Activated naive CD4-positive, alpha-beta T cell treated with Interleukin-2 at 50 U/mL for 16 hours (primary cell): ENCODE measurements at regions not wholly inside any gene's neighbourhood (a gene's known extent, or its start where the extent isn't known, plus 50 kb on each side); places are given as distances from the start of the nearest gene placed in this dataset.
A peak's percentile ranks its signal among the peaks of the same experiment; 100 is the strongest.

Experiments used
- DNase-seq: peaks from one replicate; pipeline ENCODE4 v3.0.0-alpha.2; 2020

DNA sequence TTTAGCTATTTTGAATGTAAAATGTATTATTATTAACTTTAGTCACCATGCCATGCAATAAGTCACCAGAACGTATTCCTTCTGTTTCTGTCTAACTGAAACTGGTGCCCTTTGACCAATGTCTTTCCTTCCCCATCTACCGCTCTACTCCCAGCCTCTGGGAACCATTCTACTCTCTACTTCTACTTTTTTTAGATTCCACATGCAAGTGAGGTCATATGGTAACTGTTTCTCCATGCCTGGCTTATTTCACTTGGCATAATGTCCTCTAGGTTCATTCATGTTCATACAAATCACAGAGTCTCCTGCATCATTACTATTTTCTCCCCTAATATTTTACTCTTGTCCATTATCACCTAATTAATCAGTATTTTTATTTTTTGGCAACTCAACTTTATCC is 160.1 kb downstream of the TMX1 start:
- DNase-seq, result no peak

DNA sequence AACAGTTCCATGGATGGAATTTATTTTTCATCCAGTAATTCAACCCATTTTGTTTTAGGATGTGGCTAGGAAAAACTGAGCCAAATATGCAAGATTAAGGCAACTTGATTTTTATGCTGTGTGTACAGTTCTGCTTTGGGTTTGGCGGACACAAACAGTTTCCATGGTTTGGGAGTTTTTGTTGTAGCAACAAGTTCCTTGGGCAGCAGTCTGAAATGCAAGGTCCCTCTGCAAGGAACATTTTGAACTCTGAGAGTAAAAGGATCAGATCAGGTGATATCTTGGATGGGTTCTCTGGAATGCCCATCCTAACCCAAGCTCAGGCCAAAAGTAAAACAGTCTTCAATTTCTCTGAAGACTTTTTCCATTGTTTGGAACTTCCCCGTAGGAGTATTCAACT is 161.2 kb downstream of the TMX1 start:
- no peak for DNase-seq

DNA sequence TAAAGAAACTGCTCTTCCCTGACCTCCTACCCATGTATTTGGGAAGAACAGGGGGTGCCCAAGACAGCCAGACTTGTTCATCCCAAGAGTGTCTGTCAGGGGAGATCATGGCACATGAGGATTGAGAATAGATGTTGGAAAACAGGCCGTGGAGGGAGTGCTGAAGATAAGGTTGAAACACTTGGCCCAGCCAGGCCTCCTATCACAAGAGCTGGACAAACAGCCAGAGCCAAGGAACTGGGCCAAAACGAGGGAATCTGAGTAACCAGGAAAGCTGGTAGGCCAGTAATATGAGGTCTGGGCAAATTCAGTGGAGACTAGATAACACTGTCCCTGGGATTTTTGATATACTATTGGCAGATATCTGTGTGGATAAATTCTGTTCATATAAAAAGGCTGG is 161.7 kb downstream of the TMX1 start:
- no peak for DNase-seq

DNA sequence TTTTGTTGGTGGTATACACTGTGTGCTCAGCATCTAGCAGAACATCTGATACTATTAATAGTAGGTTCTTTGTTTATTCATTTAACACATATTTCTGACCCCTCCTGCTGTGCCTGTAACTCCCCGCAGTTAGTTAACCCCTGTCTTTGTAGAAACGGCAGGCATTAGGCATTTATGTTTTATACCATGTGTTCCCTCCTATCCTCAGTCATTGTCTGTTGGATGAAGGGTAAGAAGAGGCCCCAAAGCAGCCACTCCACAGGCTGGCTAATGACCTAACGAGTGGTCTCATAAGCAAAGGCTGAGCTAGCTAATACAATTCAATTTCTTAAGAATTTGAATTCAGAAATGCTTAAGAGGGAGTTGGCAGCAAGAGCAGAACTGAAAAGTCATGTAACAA is 170.8 kb downstream of the TMX1 start:
- no peak for DNase-seq

DNA sequence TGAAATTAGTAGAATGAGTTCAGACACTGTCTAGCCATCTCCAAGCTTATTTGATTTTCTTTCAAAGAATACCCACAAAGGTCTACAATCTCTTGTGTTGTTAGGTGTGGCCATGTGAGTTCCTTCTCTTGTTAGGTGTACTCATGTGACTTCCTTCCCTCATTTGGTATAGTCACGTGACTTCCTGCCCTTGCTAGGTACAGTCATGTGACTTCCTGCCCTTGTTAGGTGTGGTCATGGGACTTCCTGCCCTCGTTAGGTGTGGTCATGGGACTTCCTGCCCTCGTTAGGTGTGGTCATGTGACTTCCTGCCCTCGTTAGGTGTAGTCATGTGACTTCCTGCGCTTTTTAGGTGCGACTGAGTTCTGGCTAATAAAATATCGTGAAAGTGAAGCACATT is 179.6 kb downstream of the TMX1 start:
- DNase-seq, result peak; percentile 16

DNA sequence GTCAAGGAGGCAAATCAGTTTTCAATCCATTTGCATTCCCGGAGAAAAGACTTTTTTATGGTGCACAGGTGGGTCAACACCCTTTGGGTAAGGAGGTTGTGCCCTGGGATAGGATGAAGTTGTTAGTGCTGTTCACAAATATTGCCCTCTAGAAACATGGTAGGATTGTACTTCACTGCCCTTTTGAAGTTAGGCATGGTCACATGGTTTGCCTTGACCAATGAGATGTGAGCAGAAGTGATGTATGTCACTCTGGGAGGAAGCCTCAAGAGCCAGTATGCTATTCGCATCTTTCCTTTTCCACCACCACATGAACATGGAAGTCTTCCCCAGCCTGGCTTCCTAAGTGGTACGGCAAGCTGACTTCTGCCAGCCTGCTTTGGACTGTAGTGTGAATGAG is 182.7 kb downstream of the TMX1 start:
- no peak for DNase-seq

DNA sequence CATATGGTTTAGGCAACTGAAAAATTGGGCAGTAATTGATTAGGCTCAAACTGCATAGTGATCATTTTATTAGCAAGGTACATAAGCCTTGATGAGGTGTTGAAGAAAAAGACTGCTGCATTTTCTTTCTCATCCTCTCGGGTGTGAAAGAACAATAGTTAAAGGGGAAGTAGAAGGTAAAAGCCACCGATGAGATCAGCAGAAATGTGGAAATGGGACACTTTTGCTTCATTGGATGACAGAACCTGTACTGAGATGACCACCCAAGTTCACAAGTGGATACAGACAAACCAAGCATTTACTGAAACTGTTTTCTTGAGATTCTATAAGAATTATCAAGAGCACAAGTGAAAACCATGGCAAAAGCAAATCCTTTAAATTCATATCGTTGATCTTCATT is 184.0 kb downstream of the TMX1 start:
- no peak for DNase-seq

DNA sequence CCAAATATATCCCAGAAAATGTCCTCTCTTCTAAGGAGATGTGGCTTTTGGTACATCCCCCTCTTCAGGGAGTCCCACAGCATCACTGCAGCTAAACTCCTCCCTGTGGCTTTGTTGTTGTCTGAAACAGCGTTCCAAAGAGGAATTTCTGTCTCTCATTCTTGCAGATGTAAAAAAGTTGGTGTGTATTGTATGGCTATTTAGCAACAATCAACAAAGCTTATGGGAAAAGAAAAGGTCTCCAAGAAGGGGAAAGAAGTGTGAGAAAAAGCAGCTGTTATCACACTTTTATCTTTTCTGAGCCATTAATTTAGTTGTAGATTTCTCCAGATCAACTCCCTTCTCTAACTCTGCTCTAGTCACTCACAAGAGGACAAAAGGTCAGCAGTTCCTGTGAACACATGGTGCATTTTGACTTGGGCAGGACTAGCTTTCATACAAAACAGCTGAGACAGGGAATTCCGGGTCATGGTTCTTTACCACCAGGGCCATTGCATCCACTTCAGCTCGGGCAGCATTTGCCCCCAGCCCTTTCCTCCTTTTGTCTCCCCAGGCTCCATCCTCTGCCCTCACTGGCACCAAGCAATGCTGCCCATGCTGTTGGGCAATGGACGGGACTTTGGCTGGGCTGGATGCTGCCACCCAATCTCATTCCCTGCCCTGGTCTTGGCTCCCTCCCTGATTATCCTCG is 184.7 kb downstream of the TMX1 start:
- no peak for DNase-seq

DNA sequence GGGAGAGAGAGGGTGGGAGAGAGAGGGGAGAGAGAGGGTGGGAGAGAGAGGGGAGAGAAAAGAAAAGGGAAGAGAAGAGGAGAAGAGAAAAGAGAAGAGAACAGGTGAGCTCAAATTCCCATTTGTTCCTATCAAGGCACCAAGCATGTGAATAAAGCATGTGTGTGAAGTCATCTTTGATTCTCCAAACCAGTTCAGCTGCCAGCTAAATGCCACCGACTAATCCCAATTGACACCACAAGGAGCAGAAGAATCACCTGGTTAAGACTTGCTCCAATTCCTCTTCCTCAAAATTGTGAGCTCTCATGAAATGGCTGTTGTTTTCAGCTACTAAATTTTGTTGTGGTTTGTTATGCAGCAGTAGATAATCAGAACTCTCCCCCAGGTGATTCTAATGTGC is 188.9 kb downstream of the TMX1 start:
- DNase-seq, result no peak

DNA sequence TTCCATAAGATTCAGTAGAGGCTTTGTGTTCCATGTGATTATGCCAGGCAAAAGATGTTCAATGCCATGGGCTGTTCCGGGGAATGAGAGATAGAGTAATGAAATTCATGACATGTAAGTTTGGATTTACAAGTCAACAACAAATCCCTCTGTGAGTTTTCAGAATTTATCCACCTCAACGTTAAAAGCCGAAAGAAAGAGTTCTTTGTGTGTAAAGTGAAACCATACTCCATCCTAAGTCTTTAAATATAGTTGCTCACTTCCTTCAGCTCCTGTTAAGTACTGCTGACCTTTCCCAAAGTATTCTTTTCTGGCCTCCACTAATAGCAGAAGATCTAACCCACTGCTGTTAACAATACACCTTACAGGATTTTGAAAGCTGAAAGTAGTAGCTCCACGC is 190.0 kb downstream of the TMX1 start:
- no peak for DNase-seq

DNA sequence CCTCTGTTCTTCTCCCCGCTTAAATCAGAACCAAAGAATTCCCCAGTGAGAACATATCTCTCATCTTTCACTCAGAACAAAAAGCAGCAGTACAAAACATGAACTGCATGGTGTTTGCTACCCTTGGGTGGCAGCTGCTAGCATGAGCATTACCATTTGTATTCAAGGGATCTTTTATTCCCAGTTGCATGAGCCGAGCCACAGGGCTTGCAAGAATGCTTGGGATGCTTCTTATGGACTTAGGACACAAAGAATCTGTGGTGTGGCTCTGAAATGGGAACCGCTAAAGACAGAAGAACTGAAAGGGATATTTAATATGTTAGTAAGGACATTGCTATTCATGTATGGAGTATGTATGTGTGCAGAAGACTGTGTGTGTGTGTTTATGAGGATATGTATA is 190.6 kb downstream of the TMX1 start:
- DNase-seq, result no peak

DNA sequence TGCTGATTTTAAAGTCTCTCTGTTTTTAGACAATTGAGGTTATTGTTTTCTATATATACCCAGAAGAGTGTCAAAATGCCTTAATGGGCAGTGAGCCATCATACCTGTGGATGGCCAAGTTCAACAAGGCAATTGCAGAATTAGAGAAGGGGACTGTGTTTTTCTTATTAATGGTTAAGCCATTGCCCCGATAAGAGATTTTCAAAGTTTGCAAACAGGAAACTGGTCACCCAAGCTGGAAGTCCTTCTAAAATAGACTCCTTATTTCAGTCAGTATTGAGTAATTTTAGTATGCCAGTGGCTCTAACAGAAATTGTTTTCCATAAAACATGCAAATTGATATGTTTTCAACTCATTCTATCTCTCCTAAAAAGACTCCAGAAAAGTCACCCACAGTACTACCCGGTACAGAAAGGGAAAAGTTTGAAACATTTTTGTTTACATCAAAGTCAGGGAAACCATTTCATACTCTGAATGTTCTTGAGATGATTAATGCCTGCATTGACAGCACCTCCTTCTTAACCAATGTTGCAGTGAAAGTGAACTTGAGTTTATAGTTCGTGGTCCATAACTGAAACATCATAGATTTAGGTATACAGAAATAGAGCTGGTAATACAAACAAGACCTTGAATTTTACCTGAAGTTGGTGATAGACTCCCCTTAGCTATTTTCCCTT is 191.1 kb downstream of the TMX1 start:
- no peak for DNase-seq

DNA sequence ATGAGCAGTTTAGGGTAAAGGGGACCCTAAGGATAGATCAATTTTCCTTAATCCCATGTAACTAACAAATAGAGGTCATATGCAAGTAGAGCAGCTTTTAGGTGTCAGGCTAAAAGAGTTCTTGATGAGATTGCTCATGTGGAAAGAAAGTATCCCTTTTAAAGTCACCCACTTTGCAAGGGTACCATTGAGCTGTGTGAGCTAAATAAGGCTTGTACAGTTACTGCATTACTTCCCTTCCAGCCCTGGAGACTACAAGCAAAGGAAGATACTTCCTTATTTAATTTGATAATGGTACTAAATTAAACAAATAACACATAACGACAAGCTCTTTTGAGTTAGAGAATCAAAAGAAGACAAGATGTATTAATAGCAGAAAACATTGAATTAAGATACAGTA is 191.7 kb downstream of the TMX1 start:
- DNase-seq, result no peak

DNA sequence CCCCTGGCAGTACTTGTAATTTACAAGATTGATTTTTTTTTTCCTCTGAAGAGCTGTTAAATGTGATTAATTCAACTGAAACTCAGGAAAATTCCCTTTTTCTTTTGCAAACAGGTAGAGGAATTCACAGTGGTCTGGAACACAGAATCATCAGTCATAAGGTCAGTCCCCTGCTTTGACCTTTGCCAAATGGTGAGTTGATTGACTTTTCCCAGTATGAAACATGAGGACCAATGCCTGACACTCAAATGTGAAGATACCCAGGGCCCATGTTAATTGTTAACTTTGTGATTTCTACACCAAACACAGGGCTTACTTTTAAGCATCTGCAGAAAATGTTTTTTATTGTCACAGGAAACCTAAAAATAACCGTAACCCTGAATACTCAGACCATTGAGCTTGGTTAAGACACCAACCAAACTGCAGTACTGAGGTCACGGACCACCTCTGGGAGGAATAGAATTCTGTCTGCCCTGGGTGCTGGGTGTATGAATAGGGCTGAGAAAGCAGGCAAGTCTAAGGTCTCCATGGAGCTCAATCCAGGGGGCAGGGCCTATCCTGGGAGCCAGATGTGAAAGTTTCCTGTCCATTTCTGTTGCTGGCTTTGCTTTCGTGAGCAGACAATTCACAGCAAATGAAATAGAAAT is 192.4 kb downstream of the TMX1 start:
- DNase-seq, result no peak

DNA sequence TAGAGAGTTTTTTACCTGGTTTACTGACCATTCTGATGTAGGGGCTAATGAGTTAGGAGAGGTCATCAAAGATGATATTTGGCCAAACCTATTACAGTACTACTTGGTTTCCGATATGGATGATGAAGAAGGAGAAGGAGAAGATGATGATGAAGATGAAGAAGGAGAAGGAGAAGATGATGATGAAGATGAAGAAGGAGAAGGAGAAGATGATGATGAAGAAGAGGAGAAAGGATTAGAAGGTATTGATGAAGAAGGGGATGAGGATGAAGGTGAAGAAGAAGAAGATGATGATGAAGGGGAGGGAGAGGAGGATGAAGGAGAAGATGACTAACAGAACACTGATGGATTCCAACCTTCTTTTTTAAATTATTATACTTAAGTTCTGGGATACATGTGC is 196.6 kb downstream of the TMX1 start:
- no peak for DNase-seq

DNA sequence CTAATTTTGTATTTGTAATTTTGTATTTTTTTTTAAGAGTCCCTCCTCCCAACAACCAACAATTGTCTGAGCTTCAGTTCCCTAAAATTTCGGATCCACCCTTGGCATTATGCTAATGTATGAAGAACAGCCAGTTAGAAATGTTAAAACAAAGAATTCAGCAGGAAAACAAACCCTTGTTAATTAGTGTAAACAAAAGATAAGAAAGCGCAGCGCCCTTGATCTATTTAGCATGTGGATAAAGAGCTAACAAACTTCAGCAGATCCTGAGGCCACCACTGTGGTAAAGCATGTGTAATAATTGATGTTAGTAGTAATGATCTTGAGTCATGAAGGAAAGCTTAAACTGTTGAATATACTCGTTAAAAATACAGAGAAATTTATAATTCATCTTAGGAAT is 199.8 kb downstream of the TMX1 start:
- DNase-seq, result no peak

DNA sequence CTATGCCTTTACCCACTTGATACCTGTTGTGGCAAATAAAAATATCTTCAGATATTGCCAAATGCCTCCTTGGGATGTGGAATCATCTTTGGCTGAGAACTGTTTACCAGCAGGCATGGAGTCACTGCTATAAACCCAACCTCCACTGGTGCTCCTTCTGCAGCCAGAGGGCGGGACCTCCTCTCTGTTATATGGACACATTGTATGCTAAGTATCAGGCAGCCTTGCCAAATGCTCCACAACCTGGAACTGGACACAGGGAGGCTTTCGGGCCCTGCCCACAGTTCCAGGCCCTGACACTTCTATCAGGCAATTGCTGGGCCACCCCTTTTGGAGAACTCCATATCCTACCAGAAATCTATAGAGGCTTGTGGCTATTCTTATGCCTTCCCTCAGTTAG is 201.0 kb downstream of the TMX1 start:
- no peak for DNase-seq

DNA sequence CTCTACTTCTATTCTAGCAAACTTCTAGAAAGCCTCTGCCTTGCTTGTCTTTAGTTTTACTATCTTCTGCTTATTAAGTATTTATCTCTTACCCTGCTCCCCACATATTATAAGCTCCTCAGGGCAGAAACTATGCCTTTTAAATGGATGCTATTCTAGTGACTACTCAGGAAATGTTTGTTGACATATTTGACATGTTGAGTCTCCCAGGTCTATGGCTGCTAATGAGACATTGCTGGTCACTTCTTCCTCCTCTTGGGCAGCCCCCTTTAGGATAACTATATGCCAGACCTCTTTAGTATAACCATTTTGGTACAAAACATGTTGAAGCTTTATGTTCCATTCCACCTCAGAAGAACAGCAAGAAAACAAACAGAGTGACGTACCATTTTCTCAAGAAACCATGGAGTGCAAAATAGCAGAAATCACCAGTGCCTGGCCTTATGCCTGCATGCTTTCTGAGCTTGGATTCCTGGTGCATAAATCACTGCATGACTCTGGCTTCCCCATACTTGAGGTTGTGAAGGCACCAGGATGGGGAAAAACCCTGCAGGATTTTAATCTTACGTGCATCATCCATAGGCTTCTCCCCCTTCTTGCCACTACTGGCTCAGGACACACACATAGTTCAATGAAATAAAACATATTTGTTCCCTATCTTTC is 202.6 kb downstream of the TMX1 start:
- no peak for DNase-seq

DNA sequence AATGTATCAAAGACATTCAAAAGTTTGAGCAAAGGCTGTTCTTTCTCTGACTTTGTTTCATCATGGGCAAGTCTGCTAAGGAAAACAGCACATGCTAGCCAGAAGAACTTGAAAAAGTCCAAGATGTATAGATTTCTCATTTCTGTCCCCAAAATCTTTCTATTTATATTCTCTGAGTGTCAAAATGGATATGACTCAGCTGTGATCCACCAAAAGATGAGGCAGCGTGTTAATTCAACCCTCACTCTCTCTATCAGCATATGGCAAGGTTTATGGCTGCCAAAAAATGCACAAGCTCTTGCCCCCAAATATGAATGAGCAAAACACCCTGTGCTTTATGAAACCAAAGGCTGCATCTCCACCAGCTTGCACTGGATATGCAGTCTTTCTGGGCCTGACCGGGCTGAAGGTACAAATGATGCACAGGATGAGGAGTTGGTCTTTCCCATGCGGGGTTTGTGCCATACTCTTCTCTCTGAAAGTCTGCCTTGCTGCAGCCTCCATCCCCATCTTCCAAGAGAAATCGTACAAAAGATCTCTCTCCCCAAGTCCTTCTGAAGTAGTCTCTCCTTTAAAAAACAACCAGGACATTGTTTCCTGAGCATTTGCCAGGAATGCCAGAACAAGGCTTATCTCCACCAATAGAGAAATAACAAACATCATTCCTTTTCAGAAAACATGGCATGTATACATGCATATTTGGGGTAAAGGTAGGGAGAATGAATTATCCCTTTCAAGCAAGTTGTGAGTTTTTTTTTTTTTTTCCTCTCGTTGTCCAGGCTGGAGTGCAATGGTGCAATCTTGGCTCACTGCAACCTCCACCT is 203.4 kb downstream of the TMX1 start:
- DNase-seq, result no peak

DNA sequence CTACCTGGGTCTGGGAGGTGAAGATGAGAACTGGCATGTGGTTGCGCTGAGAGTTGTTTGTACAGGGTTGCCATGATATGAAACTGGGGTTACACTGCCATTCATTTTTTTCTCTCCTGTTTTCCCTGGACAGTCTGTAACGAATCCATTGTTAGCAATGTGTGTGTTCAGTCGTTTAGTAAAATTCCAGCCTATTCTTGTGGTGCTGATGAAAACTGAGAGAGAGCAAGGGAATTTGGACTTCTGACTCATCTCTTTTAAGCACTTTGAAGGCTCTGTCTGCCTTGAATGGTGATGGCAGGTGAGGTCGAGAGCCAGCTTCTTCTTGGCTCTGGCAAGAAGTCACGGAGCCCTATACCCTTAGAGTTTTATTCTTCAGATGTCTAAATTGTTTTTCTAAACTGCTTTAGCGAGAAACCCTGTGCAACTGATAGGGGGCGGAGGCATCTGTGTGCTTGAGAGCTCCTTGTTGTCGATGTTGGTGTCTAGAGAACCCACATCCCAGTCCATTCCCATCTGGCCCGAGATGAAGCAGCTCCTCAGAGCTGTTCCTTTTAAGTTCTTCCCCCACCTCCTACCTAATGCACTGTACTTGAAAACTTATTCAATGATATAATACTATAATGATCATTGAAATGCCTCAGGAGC is 204.4 kb downstream of the TMX1 start:
- no peak for DNase-seq

DNA sequence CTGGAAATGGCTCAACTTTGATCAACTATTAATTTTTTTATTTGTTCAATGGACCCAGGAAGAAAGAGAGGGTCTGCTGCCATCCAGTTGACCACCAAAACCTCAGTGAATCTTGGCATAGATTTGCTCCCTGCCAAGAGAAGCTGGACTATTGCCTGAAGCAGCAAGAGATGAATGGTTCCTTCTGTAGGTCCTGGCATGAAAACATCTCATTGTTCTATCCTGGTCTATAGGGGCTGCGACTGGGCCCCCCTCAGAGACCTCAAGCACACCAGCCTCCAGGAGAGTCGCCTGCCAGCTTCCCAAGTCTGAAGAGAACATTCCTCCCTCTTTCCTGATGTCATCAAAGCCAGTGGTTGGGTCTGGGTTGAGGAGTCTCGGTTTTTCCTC is 204.9 kb downstream of the TMX1 start:
- no peak for DNase-seq

DNA sequence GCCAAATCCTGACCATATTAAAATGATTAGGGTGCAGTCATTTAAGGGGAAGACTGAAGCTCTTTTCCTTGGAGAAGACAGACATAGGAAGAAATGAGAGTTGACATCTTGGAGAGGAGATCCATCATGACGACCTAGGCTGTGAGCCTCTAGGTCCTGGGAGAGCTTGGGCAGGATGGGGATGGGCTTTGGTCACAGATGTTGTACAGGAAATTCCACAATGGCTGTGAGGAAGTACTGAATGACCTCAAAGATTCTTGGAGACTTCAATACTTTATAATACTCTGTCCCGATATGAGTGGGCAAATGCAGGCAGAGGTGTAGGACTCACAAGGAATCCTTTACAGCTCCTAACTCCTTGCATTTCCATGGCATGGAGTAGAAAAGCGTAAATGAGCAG is 204.9 kb upstream of the FRMD6 start:
- DNase-seq, result no peak

DNA sequence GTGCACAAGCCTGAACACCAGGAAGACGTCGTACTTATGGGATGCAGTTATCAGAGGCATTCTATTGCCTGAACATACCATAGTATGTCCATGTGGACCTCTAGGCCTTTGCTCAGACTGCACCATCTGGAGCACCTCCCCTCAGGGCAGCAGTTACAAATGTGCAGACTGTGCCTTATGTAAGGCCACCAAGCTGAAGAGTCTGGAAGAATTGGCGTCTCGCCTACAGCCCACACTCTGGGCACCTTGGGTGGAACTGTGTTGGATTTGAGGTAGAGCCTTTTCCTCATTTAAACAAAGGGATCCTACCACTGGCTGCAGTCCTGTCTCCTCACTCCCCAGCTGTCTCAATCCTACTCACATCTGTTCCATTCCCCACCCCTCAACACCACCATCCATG is 204.3 kb upstream of the FRMD6 start:
- DNase-seq, result no peak
